Activated T-cell treated with anti-CD3 and anti-CD28 coated beads, Interleukin-2, amount 50 U/mL, for 24 hours (primary cell): ENCODE measurements at regions not wholly inside any gene's neighbourhood (a gene's known extent, or its start where the extent isn't known, plus 50 kb on each side); places are given as distances from the start of the nearest gene placed in this dataset.

Experiments used
- DNase-seq: peaks from one replicate; pipeline ENCODE4 v3.0.0-alpha.2; 2020
- H3K27ac Mint-ChIP-seq: 2 replicates; pipeline ENCODE4 v1.8.0; 2020; ENCODE audit warnings: mild to moderate bottlenecking, mixed read lengths
- H3K27me3 Mint-ChIP-seq: 2 replicates; pipeline ENCODE4 v1.8.0; 2020; ENCODE audit warnings: mixed read lengths
- H3K36me3 Mint-ChIP-seq: 2 replicates; pipeline ENCODE4 v1.8.0; 2020; ENCODE audit warnings: low read depth, mixed read lengths
- H3K4me1 Mint-ChIP-seq: 2 replicates; pipeline ENCODE4 v1.8.0; 2020; ENCODE audit warnings: low read depth, mixed read lengths
- H3K4me3 Mint-ChIP-seq: 2 replicates; pipeline ENCODE4 v1.8.0; 2020; ENCODE audit warnings: mild to moderate bottlenecking, moderate library complexity, mixed read lengths
- H3K9me3 Mint-ChIP-seq: 2 replicates; pipeline ENCODE4 v1.8.0; 2020; ENCODE audit warnings: mixed read lengths

DNA sequence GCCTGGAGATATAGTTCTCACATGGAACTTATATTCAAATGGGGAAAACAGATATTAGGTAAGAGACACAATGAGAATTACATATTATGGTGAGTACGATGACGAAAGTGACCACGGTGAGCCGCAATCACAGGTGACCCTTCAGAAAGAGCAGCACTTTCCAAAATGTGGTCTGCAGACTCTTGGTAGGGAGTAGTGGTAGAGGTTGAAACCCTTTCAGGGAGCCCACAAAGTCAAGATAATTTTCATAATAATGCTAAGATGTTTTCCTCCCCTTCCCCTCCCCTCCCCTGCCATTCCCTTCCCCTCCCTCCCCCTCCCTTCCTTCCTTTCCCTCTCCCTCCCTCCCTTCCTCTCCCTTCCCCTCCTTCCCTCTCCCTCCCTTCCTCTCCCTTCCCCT is 83.5 kb upstream of the AKT3 start:
- H3K9me3 Mint-ChIP-seq: peaks cover 12% of the 10 kb centered on the region
- no peak overlapping the region for H3K27ac Mint-ChIP-seq
- DNase-seq: no peak
- H3K4me3 Mint-ChIP-seq: no peak overlapping the region
- H3K4me1 Mint-ChIP-seq: peaks cover 7% of the 10 kb centered on the region
- peaks cover 24% of the 10 kb centered on the region for H3K27me3 Mint-ChIP-seq
- H3K36me3 Mint-ChIP-seq: peaks cover 5% of the 10 kb centered on the region

DNA sequence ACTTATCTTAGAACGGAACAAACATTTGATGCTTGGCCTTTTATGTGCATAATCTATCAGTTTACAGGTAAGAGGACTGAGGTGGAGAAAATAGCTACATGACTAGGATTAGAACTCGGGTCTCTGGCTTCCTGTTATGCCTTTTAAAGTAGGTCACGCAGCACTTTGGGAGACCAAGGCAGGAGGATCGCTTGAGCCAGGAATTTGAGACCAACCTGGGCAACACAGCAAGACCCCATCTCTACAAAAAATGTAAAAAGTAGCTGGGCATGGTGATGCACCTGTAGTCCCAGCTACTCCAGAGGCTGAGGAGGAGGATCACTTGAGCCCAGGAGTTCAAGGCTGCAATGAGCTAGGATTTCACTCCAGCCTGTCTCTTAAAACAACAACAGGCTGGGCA is 81.9 kb upstream of the AKT3 start:
- Mint-ChIP-seq H3K27me3 (peaks cover 24% of the 10 kb centered on the region), H3K4me1 (no peaks in the 10 kb centered on the region), H3K36me3 (peaks cover 5% of the 10 kb centered on the region), H3K9me3 (peaks cover 12% of the 10 kb centered on the region), H3K27ac (no peak overlapping the region), H3K4me3 (no peak overlapping the region)
- no peak for DNase-seq

DNA sequence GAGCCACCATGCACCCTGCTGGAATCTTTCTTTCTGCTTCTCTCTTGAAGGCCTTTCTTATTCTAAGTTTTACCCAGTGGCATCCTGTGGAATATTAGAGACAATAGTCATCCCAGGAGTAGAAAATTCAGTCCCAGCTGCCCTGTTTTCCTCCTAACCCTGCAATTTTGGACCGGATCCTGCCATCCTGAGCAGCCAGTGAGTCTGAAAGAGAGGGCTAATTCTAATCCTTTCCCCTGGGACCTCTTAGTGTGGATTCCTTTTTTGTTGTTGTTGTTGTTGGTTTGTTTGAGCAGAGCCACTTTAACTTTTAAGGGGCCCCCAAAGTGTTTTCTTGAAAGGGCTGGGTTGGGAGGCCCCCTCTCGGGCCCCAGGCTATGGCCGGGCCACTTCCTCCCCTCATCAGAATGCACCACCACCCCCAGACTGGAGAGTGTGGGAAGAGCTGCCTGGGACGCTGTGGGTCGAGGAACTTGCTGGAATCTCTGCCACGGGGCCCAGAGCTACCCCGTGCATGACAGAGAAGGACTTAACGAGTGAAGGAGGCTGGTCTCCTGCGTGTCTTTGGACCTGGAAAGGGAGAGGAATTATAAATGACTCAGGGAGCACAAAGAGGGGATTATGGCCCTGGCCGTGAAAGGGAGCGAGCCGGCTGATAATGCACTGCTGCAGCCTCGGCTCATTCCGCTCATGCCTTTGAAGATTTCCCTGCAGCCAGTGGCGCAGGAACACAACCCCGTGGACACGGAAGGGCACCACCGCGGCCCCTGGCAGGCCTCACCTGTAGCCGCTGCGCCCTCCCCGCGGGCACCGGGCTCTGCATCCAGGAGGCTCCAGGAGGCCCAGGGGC is 81.0 kb upstream of the AKT3 start:
- Mint-ChIP-seq H3K4me1 (no peaks in the 10 kb centered on the region), H3K4me3 (no peak overlapping the region), H3K27me3 (peaks cover 21% of the 10 kb centered on the region), H3K27ac (no peak overlapping the region), H3K9me3 (peaks cover 10% of the 10 kb centered on the region), H3K36me3 (peaks cover 5% of the 10 kb centered on the region)
- no peak for DNase-seq

DNA sequence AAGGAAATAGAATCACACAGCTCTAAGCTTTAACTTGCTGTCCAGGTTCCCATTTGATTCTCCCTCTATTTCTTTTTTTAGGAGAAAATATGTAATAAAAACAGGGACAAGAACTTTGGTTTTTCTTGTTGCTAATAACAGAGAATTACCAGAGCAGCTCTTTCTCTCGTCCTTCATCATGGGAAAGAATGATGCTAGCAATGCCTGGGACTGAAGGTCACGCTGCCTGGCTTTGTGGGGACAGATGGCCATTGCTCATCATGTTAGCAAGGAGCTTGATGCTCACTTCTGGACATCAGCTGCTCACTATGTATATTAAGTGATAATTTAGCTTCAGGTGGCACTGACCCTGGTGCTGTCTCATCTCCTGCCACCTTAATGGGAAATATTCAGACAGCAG is 77.3 kb upstream of the AKT3 start:
- Mint-ChIP-seq H3K36me3 (no peaks in the 10 kb centered on the region), H3K27me3 (peaks cover 18% of the 10 kb centered on the region), H3K27ac (no peak overlapping the region), H3K9me3 (no peaks in the 10 kb centered on the region), H3K4me3 (no peak overlapping the region), H3K4me1 (no peaks in the 10 kb centered on the region)
- DNase-seq: no peak

DNA sequence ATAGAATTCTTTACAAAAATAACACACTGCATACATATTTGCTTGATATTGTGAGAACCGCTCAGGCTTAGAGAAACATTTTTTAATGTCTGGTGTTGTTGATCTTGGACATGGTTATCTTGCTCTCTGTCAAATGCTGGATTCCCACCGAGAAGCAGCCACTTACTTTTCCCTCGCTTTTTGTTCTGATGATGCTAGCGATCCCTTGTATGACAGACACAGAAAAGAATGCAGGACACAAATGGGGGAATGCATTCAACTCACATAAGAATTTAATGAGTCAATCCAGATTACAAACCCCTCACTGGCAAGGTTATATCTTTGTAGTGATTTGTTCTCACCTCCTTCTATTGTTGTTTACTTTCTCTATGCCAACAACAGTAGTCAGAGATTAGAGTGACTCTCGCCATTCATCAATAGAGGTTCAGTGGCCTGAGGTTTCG is 76.8 kb upstream of the AKT3 start:
- Mint-ChIP-seq H3K27ac (no peak overlapping the region), H3K27me3 (peaks cover 19% of the 10 kb centered on the region), H3K4me1 (no peaks in the 10 kb centered on the region), H3K9me3 (no peaks in the 10 kb centered on the region), H3K36me3 (no peaks in the 10 kb centered on the region), H3K4me3 (no peak overlapping the region)
- no peak for DNase-seq

DNA sequence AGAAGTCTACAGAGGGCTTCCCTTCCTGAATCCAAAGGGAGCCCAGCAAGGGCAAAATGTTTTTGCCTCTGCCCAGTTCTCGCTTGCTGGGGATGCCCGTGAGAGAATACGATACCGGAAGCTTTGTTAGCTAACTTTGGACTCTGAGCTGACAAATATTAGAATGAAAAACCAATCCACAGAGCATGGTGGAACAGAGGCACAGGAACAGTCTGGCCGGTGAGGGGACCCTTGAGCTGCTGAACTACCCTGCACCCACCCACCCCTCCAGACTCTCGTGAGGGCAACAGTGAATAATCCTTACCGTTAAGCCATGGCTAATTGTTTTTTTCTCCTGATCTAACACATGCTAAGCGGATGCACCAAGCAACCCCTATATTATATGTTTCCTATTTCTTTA is 76.3 kb upstream of the AKT3 start:
- Mint-ChIP-seq H3K36me3 (no peaks in the 10 kb centered on the region), H3K4me1 (no peaks in the 10 kb centered on the region), H3K9me3 (no peaks in the 10 kb centered on the region), H3K27me3 (peaks cover 23% of the 10 kb centered on the region), H3K27ac (no peak overlapping the region), H3K4me3 (no peak overlapping the region)
- DNase-seq: no peak

DNA sequence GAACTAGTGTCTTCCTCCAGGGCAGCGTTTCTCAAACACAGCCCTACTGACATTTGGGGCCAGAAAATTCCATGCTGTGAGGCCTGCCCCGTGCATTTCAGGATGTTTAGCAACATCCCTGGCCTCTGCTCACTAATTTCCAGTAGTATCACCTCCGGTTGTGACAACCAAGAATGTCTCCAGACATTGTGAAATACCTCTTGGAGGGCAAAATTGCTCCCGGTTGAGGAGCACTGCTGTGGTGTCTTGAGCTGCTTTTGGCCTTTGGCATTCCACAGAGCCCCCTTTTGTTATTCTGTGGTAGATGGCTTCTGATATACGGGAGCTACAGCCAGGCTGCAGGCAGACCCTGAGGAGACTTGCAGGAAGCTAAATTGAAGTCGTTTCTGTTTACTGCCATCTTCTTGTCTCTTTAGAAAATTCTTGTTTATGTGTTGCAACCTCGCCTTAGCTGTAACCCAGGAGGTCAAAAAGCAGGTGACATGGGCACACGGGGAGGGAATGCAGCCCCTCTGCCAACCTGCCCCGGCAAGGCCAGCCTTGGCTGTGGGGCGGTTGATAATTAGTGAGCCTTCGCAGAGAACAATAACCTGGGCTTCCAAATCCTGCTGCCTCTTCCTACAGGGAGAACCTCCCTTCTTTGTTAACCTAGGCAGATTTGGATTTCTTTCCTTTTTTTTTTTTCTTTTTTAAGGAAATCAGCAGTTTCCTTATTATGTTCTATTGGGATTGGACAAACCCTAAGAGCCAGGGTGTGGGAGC is 74.7 kb upstream of the AKT3 start:
- H3K36me3 Mint-ChIP-seq: no peaks in the 10 kb centered on the region
- no peak overlapping the region for H3K27ac Mint-ChIP-seq
- H3K4me3 Mint-ChIP-seq: no peak overlapping the region
- H3K9me3 Mint-ChIP-seq: no peaks in the 10 kb centered on the region
- peaks cover 25% of the 10 kb centered on the region for H3K27me3 Mint-ChIP-seq
- no peaks in the 10 kb centered on the region for H3K4me1 Mint-ChIP-seq
- no peak for DNase-seq

DNA sequence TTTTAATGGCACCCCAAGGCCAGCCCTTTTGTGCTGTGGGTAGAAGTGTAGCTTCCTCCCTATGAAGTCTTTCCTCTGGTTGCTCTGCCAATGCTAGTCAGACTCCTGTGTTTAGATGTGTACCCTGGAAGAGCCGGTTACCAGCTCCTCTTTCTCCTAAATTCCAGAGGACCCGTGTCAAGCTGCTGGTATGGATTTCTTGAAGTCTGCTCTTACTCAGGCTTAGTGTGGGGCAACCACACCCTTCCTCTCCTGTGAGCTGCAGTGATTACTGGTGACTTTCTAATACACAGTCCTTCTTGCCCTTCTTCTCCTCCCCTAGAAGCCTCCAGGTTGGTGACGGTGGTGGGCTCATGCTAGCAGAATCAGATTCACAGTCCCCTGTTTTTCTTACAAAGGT is 74.1 kb upstream of the AKT3 start:
- H3K27ac Mint-ChIP-seq: no peak overlapping the region
- no peak overlapping the region for H3K4me3 Mint-ChIP-seq
- DNase-seq: no peak
- H3K27me3 Mint-ChIP-seq: peaks cover 29% of the 10 kb centered on the region
- no peaks in the 10 kb centered on the region for H3K4me1 Mint-ChIP-seq
- no peaks in the 10 kb centered on the region for H3K36me3 Mint-ChIP-seq
- no peaks in the 10 kb centered on the region for H3K9me3 Mint-ChIP-seq

DNA sequence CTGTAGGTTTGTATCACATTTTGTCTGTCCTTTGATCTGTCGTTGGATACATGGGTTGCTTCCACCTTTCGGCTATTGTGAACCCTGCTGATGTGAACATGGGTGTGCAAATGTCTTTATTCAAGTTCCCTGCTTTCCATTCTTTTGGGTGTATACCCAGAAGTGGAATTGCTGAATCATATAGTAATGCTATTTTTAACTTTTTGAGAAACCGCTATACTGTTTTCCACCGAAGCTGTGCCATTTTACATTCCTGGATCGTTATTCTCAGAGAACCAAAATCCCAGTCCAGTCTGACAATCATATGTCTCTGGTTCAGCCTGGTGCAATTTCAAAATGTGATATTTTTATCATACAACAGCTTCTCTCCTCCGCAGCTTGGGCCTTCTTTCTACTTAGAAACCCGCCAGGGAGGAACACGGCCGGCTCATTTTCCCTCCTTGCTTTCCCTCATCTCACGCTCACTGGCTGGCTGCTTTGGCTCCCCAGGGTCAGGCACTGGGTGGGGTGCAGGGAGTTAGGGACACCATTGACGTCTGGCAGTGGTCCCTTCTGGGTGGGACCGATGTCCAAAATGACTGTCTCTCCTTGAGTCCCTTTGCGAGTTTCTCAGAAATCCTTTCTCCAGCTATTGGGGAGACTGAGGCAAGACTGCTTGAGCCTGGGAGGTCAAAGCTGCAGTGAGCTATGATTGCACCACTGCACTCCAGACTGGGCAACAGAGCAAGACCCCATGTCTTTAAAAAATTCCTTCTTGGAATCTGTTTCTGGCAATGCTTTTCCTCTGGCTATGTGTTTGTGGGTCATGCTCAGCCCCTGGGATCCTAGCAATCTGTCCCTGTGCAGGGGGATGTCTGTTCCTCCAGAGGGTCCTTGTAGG is 73.5 kb upstream of the AKT3 start:
- no peaks in the 10 kb centered on the region for H3K9me3 Mint-ChIP-seq
- no peak overlapping the region for H3K27ac Mint-ChIP-seq
- no peak for DNase-seq
- peaks cover 31% of the 10 kb centered on the region for H3K27me3 Mint-ChIP-seq
- no peak overlapping the region for H3K4me3 Mint-ChIP-seq
- H3K36me3 Mint-ChIP-seq: no peaks in the 10 kb centered on the region
- H3K4me1 Mint-ChIP-seq: no peaks in the 10 kb centered on the region

DNA sequence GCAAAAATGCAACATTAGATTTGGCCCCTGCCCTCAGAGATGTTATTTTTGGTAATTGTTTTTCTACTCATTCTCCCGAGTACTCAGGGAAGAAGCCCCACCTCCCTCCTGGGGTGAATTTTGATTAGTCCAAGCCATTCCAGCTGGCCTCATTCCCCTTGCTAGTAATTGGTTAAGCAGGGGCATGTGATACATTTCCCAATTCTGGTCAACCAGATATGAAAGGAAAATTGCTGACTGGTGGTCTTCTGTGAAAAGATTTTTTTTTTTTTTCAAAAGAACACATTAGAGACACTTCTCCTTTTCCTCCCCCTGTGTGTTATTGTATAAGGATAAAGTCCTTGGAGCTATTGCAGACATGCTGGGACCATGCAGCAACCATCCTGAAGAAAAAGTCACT is 71.1 kb upstream of the AKT3 start:
- Mint-ChIP-seq H3K4me3 (no peak overlapping the region), H3K9me3 (no peaks in the 10 kb centered on the region), H3K4me1 (peaks cover 19% of the 10 kb centered on the region), H3K36me3 (no peaks in the 10 kb centered on the region), H3K27me3 (peaks cover 51% of the 10 kb centered on the region), H3K27ac (no peak overlapping the region)
- DNase-seq: no peak

DNA sequence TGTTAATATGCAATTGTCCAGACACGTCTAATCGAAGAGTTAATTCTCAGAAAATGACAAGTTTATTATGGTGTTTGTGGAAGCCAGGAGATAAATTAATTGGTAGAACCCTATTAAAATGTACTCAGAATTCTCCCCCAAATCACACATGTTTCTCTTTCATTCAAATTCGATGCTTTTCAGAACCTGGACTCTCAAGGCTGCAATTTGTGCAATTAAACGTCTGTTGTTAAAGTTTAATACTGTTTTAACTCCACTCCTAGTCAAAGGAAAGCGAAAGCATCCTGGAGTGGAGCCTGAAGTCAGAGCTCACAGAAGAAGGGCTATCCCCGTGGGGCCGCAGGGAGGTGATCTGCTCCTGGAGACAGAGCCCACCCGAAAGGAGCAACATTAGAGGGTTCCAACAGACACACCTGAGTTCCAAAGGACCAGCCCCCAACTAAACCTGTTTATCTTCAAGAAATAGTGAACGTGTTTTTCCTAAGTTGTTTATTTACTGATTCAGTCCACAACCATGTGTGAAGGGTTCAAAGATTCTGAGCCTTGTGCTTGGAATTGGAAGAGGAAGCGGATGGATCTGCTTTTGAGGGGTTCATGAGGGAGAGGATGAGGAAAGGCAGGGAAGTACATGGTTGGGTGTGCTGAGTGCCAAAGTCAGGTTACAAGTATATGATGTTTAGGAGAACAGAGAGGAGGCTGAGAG is 68.0 kb upstream of the AKT3 start:
- peaks cover 63% of the 10 kb centered on the region for H3K27me3 Mint-ChIP-seq
- H3K9me3 Mint-ChIP-seq: no peaks in the 10 kb centered on the region
- DNase-seq: no peak
- H3K4me1 Mint-ChIP-seq: peaks cover 21% of the 10 kb centered on the region
- peak overlapping the region; percentile 76 for H3K4me3 Mint-ChIP-seq
- H3K36me3 Mint-ChIP-seq: no peaks in the 10 kb centered on the region
- no peak overlapping the region for H3K27ac Mint-ChIP-seq

DNA sequence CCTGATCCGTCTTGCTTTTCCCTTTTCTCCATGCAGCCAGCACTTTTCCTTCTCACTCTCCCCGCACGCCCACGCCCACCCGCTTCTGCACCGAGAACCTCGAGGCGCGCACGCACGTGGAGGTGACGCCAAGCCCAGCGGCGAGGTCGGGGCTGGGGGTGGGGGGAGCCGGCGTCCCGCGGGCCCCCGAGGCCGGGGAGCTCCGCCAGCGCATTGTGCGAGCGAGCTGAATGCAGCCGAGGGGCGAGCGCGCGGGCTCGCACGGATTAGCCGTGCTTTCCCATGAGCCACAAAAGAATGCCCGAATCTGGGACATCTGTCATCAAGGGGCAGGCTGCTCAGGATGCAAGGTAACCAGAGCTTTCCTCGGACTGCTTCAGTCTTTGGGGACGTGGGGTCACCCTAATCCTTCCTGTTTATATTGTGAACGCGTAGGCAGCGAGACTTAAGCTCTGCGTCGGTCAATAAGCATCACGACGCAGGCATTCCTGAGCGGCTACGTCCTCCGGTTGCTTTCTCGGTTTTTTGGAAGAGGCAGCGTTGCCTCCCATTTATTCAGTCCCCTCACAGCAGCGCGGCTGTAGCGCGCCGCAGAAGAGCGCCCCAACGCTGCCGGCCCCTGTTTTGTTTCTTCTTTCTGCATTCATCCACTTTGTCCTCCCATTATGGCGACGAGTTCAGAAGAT is 67.3 kb upstream of the AKT3 start:
- H3K9me3 Mint-ChIP-seq: no peaks in the 10 kb centered on the region
- H3K4me3 Mint-ChIP-seq: peak overlapping the region; percentile 76
- DNase-seq: peak; percentile 53
- no peak overlapping the region for H3K27ac Mint-ChIP-seq
- H3K4me1 Mint-ChIP-seq: peaks cover 21% of the 10 kb centered on the region
- no peaks in the 10 kb centered on the region for H3K36me3 Mint-ChIP-seq
- H3K27me3 Mint-ChIP-seq: peaks cover 58% of the 10 kb centered on the region

DNA sequence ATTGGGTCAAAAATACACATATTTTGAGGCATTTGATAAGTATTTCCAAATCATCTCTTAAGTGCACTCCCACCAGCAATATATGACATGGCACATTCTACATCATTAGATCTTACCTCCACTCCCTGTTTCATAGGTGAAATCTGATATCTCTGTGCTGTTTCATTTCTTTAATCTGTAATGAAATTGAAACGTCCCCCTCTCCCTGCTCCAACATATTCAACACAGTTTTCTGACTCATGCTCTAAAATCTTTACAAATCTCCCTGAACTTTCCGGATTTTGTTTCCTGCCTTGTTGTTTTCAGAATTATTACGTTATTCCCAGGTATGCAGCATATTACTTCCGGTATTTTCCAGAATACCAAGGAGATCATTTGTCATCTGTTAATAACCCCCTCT is 66.1 kb upstream of the AKT3 start:
- Mint-ChIP-seq H3K9me3 (no peaks in the 10 kb centered on the region), H3K27me3 (peaks cover 49% of the 10 kb centered on the region), H3K27ac (no peak overlapping the region), H3K4me3 (peak overlapping the region; percentile 61), H3K4me1 (peaks cover 21% of the 10 kb centered on the region), H3K36me3 (no peaks in the 10 kb centered on the region)
- DNase-seq: no peak
